Activated T-cell treated with anti-CD3 and anti-CD28 coated beads for 4 hours (primary cell): ENCODE measurements at regions not wholly inside any gene's neighbourhood (a gene's known extent, or its start where the extent isn't known, plus 50 kb on each side); places are given as distances from the start of the nearest gene placed in this dataset.

Experiments
- DNase-seq: peaks from one replicate; pipeline ENCODE4 v3.0.0-alpha.2; 2020

DNA sequence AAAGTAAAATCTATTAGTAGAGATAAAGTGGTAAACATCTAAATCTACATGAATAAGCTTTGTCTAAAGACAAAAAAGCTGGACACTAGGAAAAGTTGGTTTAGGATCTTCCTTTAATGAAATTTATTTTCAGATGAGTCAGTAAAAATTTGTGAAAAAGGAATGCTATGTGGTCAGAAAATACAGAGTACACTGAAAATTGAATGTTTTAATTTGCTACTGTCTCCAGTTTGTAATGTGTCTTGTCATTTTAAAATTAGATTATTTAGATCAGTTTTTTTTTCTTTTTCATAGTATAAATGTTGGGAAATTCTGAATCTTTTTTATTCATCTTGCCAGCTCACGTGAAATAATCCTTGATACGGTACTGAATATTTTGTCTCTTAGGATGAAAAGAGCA is 56.9 kb downstream of the SLITRK6 start:
- no peak for DNase-seq

DNA sequence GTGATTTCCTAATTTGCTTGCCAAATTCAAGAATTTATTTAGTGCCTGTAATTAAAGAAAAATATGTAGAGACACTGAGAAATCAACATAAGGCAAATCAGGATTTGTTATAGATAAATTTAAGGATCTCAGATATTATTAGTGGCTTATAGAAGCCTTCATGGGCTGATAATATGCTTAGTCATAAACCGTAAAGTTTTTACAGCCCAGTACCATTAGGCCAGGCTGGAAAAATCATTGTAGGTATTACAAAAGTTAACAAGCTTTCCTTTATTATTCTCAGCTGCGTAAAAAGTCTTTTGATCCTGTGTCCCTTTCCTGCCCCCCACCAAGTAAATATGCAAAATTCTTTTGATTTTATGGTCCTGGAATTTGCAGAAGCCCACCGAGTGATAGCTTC is 58.2 kb downstream of the SLITRK6 start:
- no peak for DNase-seq

DNA sequence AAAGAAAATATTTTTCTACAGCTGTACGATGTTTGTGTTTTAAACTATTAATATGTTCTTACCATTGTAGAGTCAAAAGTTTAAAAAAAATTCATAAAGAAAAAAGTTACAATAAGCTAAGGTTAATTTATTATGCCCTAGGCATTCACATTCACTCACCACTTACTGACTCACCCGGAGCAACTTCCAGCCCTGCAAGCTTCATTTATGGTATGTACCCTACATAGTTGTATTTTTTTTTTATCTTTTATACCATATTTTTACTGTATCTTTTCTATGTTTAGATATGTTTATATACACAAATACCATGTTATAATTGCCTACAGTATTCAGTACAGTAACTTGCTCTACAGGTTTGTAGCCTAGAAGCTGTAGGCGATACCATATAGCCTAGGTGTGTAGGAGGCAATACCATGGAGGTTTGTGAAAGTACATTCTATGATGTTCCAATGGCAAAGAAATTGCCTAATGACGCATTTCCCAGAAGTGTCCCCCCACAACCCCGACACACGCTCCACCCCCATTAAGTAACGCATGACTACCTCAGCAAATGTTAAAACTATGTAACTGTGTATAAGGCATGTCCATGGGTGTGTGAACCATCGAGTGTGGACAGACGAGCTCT is 60.4 kb downstream of the SLITRK6 start:
- DNase-seq = no peak

DNA sequence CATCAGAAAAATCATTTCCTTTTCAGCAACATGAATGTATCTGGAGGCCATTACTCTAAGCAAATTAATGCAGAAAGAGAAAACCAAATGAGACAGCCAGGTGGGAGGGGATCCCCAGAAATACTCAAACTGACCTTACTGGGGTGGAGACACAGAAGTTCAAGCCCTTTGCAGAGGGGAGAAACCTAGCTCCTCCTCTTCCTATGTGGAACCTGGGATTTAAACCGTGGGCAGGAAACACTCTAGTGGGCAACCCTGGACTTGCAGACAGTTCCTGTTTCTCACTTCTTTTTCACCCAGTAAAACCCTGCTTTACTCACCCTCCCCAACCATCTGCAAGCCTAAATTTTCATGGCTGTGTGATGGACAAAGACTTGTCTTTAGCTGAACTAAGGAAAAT is 61.3 kb downstream of the SLITRK6 start:
- no peak for DNase-seq

DNA sequence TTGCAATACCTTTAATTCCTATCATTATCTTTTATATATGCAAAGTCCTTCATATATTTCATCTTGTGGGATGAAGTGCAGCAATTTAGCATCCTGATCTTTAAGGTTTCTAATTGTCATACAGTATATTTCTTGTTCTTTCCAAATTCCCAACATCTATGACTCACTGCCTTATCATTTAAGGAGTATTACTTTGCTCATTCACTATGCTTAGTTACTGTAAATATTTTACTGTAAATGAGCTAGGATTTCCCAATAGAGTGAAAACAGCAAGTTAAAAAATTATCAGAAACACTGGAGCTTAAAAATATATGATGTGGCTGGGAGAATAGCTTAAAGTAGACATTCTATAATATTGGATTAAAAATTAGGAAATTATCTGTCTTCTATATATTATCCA is 69.9 kb downstream of the SLITRK6 start:
- no peak for DNase-seq

DNA sequence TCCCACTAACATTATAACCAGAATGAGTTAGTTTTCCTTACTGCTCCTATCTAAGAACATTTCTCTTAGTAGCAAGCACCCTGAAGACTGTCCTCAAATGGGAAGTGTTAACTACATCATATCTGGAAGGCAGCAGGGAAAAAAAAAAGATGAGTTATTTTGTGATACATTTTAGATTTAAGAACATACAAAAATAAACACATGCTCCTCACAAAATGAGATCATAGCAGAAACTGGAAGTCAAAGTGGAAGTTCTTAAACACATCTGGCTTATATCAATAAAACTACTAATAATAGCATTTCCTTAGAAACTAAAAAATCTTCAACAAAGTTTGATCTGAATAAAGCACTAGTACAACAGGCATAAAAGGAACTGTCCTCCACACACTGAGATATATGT is 70.4 kb downstream of the SLITRK6 start:
- no peak for DNase-seq

DNA sequence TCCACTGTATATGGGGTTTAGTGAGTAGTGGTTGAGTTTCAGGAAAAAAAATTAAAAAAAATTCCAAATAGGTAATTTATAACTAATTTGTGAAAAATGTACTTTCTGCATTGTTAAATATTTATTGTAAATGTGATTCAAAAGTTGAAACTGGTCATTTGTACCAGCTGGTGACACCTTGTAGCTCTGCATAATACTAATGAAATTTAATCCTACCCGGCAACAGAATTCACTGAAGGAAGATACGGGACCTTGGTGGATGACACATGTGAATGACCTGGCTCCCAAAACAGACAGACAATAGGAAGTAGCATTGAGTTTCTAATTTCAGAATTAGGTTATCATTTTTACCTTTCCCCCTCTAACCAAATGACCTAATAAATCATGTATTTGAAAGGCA is 73.8 kb downstream of the SLITRK6 start:
- no peak for DNase-seq

DNA sequence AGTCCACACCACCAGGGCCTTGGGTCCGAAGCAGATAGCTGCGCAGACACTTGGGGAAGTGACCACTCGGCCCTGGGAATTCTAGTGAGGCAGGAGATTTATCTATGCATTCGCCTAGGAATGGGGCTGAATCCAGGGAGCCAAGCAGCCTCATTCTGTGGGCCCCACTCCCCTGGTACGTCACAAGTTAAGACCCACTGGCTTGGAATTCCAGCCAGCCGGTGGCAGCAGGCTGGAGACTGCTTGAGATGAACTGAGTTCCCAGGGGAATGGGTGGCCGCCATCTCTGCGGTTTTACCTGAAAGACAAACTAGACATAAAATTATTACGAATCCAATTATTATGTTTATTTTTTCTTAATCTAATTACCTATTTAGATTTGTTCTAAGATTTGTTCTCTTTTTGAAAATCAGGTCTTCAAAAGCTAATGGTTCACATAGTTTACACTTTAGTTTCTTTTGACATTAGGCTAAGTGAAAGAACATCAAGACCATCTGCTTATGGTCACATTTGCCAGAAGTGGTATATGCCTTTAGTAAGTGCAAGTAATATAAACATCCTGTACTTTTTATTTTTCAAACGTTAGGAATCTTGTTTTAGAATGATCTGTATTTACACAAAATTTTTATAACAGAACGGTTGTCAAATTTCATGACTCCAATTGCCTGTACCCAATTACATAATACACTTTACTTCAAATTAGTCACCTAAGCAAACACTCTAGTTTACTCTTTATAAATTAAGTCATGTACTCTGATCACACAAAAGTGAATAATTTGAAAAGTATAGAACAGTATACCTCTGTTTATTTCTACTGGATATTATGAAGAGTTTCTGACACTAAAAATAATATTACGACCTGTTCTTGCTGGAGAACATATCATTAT is 74.4 kb downstream of the SLITRK6 start:
- no peak for DNase-seq

DNA sequence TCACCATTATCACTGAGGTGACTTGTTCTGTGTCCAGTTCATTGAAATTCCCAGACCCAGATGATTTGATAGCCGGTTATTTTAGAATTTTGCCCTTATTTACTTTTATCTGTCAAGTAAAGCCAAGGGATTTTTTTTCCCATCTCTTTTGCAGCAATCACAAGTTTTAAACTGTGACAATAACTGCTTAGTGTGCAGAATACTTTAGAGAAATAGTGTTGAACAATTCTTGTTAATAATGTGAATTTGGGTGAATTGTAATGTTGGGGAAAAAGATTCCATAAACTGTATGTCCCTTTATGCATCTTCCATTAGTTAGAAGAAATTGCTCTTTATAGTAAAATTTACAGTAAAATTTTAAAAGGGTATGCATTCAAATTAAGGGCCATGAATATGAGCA is 79.5 kb downstream of the SLITRK6 start:
- no peak for DNase-seq

DNA sequence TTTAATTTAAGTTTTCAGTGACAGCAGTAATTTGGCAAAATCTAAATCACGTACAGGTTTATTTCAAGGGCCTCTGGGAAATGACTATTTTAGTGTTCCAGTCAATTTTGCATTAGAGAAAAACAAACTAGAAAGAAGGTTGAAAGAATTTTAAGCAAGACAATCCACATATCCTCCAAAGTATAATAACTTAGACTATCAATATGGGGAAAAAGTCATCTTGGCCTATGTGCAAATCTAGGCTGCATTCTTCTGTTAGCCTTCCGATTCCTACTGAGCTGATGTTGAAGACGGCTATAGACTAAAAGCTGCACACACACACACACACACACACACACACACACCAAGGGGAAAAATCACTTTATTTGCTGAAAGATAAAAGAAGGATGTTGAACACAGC is 81.3 kb downstream of the SLITRK6 start:
- no peak for DNase-seq

DNA sequence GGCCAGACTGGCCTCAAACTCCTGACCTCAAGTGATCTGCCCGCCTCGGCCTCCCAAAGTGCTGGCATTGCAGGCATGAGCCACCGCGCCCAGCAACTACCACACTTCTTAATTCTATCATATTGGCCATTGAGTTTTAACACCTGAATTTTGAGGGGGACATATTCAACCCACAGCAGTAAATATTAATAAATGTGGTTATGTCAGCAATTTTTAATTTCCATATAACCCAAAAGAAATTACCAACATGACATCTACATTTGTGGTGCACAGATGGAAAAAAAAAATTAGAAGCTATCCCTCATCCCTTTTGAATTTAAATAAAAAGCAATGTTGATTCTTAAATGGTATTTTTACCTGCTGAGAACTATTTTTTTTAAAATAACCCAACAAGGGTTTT is 88.7 kb downstream of the SLITRK6 start:
- no peak for DNase-seq

DNA sequence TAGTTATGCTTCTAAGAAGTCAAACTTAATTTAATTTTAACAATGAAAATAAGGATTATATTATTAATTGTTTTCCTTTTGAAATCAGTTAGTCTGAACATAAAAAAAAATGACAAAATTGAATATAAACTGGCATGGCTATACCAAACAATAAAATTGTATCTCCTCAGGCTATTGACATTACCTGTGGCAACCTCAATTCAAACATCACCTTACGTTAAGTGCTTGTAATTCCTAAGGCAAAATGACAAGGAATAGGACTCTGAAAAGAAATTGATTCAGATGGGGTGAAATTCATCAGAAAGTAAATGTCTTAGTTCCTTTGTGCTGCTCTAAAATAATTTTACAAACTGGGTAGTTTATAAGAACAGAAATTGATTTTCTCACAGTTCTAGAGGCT is 89.5 kb downstream of the SLITRK6 start:
- DNase-seq = no peak

DNA sequence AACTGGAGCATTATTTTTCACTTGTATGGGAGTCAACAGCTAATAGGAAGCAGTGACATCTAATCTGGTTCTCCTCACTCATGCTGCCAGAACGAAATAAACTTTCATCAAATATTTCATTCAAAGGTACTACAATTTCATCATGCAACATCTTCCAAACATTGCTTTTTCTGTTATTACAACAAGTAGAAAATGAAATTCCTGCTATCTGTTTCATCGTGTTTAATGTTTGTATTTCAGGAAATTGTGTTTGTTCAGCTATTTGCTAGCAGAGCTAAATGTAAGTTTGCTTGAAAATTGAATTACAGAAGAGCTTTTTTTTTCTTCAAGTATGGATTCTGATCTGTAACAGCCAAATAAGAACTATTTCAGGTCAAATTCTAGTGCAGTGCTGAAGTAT is 90.1 kb downstream of the SLITRK6 start:
- no peak for DNase-seq

DNA sequence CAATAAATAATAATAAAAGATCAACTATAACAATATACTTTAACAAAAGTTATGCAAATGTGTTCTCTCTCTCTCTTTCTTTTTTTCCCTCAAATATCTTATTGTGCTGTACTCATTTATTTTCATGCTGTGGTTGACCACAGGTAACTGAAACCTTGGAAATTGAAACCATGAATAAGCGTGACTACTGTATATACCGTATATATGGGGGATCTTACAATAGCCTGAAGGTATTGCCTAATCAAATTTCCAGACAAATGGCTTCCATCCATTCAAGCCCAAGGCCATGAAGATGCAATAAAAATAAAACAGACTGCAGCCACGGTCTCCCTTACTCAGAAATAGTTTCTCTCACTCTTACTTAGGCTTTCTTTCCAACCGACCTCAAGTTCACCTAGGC is 98.3 kb downstream of the SLITRK6 start:
- DNase-seq = no peak

DNA sequence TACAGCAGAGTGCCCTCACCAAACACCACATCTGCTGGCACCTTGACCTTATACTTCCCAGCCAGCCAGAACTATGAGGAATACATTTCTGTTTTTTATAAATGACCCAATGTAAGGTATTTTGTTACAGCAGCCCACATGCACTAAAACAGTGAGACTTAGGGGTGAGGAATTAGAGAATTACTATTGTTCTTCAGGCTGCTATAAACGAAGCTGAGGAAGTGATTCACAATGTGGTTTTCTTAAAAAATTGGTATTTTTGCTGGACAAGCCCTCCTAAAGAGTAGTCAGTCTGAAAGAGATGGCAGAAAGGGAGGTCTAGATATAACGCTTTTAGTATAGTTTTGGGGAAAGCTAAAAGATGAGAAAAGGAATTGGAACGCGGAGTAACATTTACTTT is 101.0 kb downstream of the SLITRK6 start:
- no peak for DNase-seq

DNA sequence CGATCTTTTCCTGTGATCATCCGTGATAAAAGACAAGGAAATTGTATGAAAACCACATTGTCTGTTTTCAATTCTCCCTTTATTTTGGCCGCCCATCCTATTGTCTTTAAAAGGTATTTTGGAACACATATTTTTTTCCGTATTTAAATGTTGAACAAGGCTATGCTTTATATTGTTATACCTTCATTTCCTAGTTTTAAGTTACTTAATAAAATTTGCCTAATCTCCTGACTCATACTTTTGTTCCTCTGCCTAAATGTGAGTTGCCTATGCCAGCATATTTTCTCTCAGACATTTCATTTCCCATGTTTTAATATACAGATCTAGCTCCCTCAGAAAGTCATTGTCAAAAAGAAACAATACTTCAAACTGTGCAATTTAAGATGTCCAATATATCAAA is 104.2 kb downstream of the SLITRK6 start:
- no peak for DNase-seq

DNA sequence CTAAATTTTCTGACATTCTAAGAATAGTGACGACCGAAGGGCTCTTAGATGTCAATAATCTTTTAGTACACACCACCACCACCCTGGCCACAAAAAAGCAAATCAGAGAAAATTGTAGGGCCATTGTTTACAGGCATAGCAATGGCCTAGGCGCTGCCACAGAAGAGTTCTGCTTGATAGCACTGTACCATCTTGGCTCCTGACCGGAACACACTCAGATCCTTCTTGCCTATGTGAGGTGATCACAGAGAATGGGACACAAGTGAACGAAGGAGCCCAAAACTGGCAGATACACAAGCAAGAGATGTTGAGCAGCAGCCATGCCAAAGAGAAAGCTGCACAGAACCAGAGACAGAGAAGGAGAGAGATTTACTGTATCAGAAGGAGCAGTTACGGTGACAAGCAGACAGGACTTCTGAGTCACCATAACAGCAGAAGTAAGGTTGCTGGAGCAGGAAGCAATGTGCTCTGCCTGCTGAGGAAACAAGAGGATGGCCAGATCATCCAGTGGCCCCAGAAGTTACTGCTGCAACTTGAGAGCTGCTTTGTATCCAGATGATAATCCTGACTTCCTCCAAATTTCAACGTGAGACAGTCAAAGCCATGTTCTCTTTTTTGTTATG is 105.2 kb downstream of the SLITRK6 start:
- no peak for DNase-seq

DNA sequence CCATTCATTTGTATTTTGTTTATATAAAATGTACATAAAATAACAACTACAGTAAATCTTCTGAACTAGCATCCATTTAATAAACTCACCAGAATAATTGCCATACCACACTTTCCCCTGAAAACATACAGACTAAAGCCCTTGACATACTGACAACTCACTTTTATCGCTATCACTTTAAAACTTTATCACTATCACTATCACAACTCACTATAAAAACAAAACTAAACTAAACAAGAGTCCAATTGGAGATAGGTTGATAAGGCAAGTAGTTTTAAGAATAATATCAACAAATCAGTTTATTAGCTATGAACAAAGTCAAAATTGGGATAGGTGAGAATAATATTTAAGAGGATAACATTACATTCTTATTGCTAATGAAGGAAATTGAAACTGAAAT is 108.9 kb downstream of the SLITRK6 start:
- DNase-seq = no peak

DNA sequence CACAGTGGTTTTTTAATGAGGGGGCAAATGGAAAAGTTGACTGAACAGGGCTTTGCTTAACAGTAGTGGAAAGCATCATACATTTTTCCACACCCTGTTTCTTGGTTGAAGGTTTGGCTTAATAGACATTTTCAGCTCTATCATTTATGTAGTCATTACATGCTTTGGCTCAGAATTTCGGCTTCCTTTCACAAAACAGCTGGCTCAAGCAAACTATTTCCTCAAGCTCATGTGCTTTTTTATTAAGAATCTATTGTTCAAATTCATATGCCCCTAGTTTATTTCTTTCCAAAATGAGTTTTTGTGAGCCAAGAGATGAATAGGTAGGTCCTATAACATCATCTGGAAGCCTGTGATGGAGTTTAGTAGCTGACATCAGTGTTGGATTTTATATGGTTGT is 113.8 kb downstream of the SLITRK6 start:
- DNase-seq = no peak

DNA sequence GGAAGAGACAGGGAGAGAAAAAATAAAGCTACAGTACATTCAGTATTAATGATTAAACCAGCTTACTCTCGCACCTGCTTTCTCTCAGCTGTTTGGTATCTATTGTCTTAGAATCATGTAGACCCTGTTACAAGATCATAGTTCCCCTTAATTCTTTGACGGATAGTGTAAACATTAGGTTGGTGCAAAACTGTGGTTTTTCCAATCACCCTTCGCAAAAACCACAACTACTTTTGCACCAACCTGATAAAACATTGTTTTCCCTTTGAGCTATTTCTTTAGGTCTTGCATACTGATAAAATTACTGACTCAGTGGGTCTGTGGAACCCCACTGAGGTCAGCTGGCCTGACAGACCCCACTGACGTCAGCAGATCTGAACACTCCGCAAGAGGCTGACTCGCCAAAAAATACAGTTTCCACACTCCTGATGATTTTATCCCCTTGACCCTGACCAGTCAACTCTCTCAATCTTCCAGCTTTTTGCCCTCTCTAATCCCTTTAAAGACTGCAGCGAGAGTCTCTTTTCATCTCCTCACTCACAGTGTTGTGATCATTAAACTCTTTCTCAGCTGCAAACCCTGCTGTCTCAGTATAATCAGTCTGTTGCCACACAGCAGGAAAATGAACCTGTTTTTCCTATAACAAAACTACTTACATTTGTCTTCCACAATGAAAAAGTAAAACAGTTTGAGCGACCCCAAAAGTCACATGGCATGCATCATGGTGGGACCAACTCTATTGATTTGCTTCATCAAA is 123.9 kb downstream of the SLITRK6 start:
- no peak for DNase-seq

DNA sequence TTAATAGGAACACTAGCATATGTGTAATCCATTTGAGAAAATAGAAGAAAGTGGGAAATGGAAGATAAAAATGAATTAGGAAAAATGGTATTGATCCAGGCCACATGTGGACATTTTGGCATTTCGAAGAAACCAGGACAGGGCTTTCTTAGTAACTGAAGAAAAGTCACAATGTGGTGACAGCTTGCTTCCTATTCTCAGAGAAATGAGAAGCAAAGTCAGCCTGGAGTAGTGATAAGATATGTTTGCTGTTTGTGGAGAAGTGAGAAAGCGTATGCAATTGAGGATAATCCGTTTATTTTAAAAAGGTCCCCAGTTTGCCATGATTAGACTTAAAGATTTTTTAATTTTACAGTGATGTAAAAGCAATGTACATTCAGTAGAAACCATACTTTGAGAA is 127.9 kb downstream of the SLITRK6 start:
- DNase-seq = no peak

DNA sequence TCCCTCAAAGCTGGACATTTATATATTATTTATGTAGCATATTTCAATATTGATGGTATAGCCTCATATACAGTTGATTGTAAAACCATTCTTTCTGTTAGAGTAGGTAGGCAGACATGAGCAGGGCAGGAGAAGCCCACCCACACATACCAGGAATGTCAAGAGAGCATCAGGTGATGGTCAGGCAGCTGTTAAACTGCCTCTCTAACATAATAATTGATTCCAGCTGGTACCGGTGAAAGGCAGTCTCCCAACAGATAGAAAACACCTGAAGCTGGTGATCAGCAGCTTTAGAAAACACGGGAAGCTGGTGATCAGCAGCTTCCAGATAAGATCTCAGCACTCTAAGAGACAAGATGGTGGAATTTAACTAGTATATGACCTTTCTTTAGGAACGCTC is 132.9 kb downstream of the SLITRK6 start:
- DNase-seq = no peak

DNA sequence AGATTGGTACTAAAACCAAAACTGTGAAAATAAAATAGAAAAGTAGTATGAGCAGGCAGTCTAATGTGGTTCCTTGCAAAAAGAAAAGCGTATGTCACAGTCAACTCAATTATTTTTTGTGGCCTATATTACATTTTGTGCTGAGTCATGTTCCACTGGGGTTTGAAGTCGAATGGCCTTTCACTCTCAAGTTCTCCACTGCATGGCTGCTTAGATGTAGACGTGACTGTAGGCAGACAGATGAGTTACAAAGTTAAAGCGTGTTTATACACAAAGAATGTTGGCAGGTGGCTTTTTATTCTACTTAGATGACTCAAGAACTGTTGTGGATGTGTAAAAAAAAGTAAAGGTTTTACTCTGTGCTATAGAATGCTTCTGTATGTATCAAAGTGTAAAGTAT is 133.9 kb downstream of the SLITRK6 start:
- no peak for DNase-seq

DNA sequence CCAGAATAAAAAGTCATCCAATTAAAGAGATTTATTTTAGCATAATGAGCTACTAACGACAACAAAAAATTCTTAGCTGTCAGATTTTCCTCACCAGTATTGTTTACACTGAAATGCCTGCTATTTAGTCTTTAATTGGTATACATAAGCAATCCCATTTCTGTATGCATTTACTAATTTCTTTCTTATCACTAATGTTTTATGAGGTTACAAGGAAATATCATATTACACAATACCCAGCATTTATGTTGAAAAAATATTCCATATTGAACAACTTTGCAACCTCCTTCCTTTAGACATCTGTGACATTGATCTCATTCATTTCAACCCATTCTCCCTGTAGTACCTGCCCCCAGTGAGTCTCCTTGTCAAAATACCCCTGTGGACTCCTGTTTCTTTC is 135.4 kb downstream of the SLITRK6 start:
- no peak for DNase-seq
